HCT116 (cell line): ENCODE measurements at regions not wholly inside any gene's neighbourhood (a gene's known extent, or its start where the extent isn't known, plus 50 kb on each side); places are given as distances from the start of the nearest gene placed in this dataset.

ENCODE experiments used
- ATAC-seq: fragments of 200-7000 bp; cut with Tn5 transposase; 2 replicates; pipeline ENCODE4 v1.9.1; 2020; ENCODE audit warnings: mild to moderate bottlenecking, moderate library complexity
- BruUV-seq: library from RNA; stranded (reverse); fragments of 400-500 nt; replicated peaks from 2 replicates; lab custom pipeline; 2021; lab: Mats Ljungman, UMichigan
- CTCF ChIA-PET: fragments of 300-600 bp; sonication (Branson Sonifier 250); formaldehyde crosslinking; loops from one replicate; lab custom pipeline; 2021; ENCODE audit warnings: antibody characterized with exemption; lab: Charles Lee
- POLR2A ChIA-PET: fragments of 300-600, 350-600 bp; sonication (Branson Sonifier 250); formaldehyde crosslinking; loops from one replicate; lab custom pipeline; 2021; ENCODE audit warnings: antibody characterized with exemption; lab: Charles Lee
- RAD21 ChIA-PET, 2 experiments: fragments of 300-600 bp; sonication (Branson Sonifier 250); formaldehyde crosslinking; loops; one replicate each; lab custom pipeline; 2023; ENCODE audit warnings: low total read pairs in 2 of 2; ENCODE audit not compliant: uncharacterized antibody in 2 of 2, unreplicated experiment in 2 of 2, low non-redundant PET in 1 of 2; lab: Charles Lee
- DNase-seq: peaks from one replicate; pipeline ENCODE4 v3.0.0-alpha.2; 2010; ENCODE audit warnings: low read depth, low spot score
- H2AFZ ChIP-seq: fragments of 200-600 bp; shearing (Covaris generic), sonication (generic); 2 replicates; pipeline ENCODE4 v1.6.1; 2017; ENCODE audit warnings: low read depth, mixed run types, mixed read lengths, antibody characterized with exemption, low read length; ENCODE audit not compliant: poor library complexity, severe bottlenecking
- H3K27ac ChIP-seq: 2 replicates; pipeline ENCODE4 v1.5.1; 2012; ENCODE audit warnings: low read depth, low read length
- H3K27me3 ChIP-seq: fragments of 200-600 bp; sonication (generic); 2 replicates; pipeline ENCODE4 v1.6.1; 2016; ENCODE audit warnings: mixed run types, low read length, mixed read lengths; ENCODE audit not compliant: insufficient read depth
- H3K36me3 ChIP-seq, 2 experiments: fragments of 200-500 bp in 1 of 2; fragments of 200-600 bp in 1 of 2; sonication (Bioruptor generic) in 1 of 2; sonication (generic) in 1 of 2; 2 replicates each; pipeline versions ENCODE4 v1.5.1 to v1.6.1; 2014 to 2016; ENCODE audit warnings: low read length in 2 of 2, inconsistent platforms in 1 of 2, mixed read lengths in 1 of 2, mixed run types in 1 of 2; ENCODE audit not compliant: insufficient read depth in 2 of 2, control insufficient read depth in 1 of 2
- H3K4me1 ChIP-seq, 2 experiments: fragments of 200-600 bp in 1 of 2; sonication (generic) in 1 of 2; 2 replicates each; pipeline versions ENCODE4 v1.5.1 to v1.6.1; 2012 to 2017; ENCODE audit warnings: low read length in 2 of 2, inconsistent platforms in 1 of 2, mild to moderate bottlenecking in 1 of 2, mixed read lengths in 1 of 2, mixed run types in 1 of 2, moderate library complexity in 1 of 2; ENCODE audit not compliant: insufficient read depth in 2 of 2, control insufficient read depth in 1 of 2
- H3K4me2 ChIP-seq: fragments of 200-600 bp; sonication (generic); 2 replicates; pipeline ENCODE4 v1.6.1; 2017; ENCODE audit warnings: mixed run types, low read length, mixed read lengths
- H3K4me3 ChIP-seq, 2 experiments: fragments of 200-600 bp in 1 of 2; sonication (generic) in 1 of 2; replicated peaks in 1 of 2; 2 replicates each; pipeline ENCODE4 v1.5.1; 2011 to 2016; ENCODE audit warnings: low read length in 2 of 2, control low read depth in 1 of 2, low read depth in 1 of 2, mild to moderate bottlenecking in 1 of 2, mixed read lengths in 1 of 2, mixed run types in 1 of 2
- H3K79me2 ChIP-seq: fragments of 200-600 bp; sonication (generic); 2 replicates; pipeline ENCODE4 v1.6.1; 2017; ENCODE audit warnings: mild to moderate bottlenecking, mixed run types, low read length, moderate library complexity, mixed read lengths; ENCODE audit not compliant: insufficient read depth
- H3K9ac ChIP-seq: fragments of 200-600 bp; sonication (generic); 2 replicates; pipeline ENCODE4 v1.6.1; 2016; ENCODE audit warnings: low read length, mixed read lengths
- H3K9me2 ChIP-seq: fragments of 200-600 bp; sonication (generic), shearing (Covaris generic); 2 replicates; pipeline ENCODE4 v1.6.1; 2017; ENCODE audit warnings: mixed run types, mild to moderate bottlenecking, moderate library complexity; ENCODE audit not compliant: insufficient read depth
- H3K9me3 ChIP-seq, 2 experiments: fragments of 200-500 bp in 1 of 2; fragments of 200-600 bp in 1 of 2; sonication (Bioruptor generic) in 1 of 2; sonication (generic) in 1 of 2; 2 replicates each; pipeline ENCODE4 v1.6.1; 2014 to 2017; ENCODE audit warnings: low read length in 2 of 2, mixed read lengths in 2 of 2, inconsistent platforms in 1 of 2, low read depth in 1 of 2, mild to moderate bottlenecking in 1 of 2, mixed run types in 1 of 2, moderate library complexity in 1 of 2; ENCODE audit not compliant: control insufficient read depth in 1 of 2, insufficient read depth in 1 of 2
- H4K20me1 ChIP-seq: fragments of 200-600 bp; sonication (generic), shearing (Covaris generic); 2 replicates; pipeline ENCODE4 v1.6.1; 2017; ENCODE audit warnings: mixed run types, mild to moderate bottlenecking, moderate library complexity; ENCODE audit not compliant: insufficient read depth
- ATF3 ChIP-seq: IDR thresholded peaks from 2 replicates; pipeline ENCODE4 v1.6.1; 2012
- CBX3 ChIP-seq: IDR thresholded peaks from 2 replicates; pipeline ENCODE4 v1.6.1; 2012; ENCODE audit warnings: low read depth
- CEBPB ChIP-seq: IDR thresholded peaks from 2 replicates; pipeline ENCODE4 v1.6.1; 2012; ENCODE audit warnings: low read depth
- CTCF ChIP-seq, 3 experiments: fragments of 200-600 bp in 1 of 3; sonication (generic) in 1 of 3; IDR thresholded peaks in 2 of 3; conservative IDR thresholded peaks in 1 of 3; 2 replicates each; pipeline ENCODE4 v1.5.1; 2012 to 2017; ENCODE audit warnings: low read depth in 2 of 3, low read length in 2 of 3, antibody characterized with exemption in 1 of 3, borderline replicate concordance in 1 of 3, control low read depth in 1 of 3, mild to moderate bottlenecking in 1 of 3, mixed read lengths in 1 of 3, mixed run types in 1 of 3, moderate library complexity in 1 of 3; ENCODE audit not compliant: insufficient read depth in 1 of 3
- EGR1 ChIP-seq: IDR thresholded peaks from 2 replicates; pipeline ENCODE4 v1.6.1; 2012; ENCODE audit warnings: low read depth
- ELF1 ChIP-seq: IDR thresholded peaks from 2 replicates; pipeline ENCODE4 v1.6.1; 2012; ENCODE audit warnings: low read depth, borderline replicate concordance
- EZH2phosphoT487 ChIP-seq: fragments of 200-600 bp; IDR thresholded peaks from 2 replicates; pipeline ENCODE4 v1.6.1; 2018; ENCODE audit warnings: antibody characterized with exemption, borderline replicate concordance
- JUND ChIP-seq: IDR thresholded peaks from 2 replicates; pipeline ENCODE4 v1.6.1; 2012
- POLR2A ChIP-seq: IDR thresholded peaks from 2 replicates; pipeline ENCODE4 v1.7.0; 2011; ENCODE audit warnings: borderline replicate concordance; ENCODE audit not compliant: insufficient read depth, insufficient read length; ENCODE audit errors: extremely low read depth
- POLR2AphosphoS5 ChIP-seq: IDR thresholded peaks from 2 replicates; pipeline ENCODE4 v1.6.1; 2011; ENCODE audit warnings: mild to moderate bottlenecking, low read depth, low read length, moderate library complexity
- RAD21 ChIP-seq: IDR thresholded peaks from 2 replicates; pipeline ENCODE4 v1.6.1; 2012; ENCODE audit warnings: low read depth, mild to moderate bottlenecking
- SIN3A ChIP-seq: IDR thresholded peaks from 2 replicates; pipeline ENCODE4 v1.6.1; 2012; ENCODE audit warnings: low read depth
- SP1 ChIP-seq: IDR thresholded peaks from 2 replicates; pipeline ENCODE4 v1.6.1; 2012; ENCODE audit warnings: low read depth
- SRF ChIP-seq: IDR thresholded peaks from 2 replicates; pipeline ENCODE4 v1.6.1; 2012; ENCODE audit warnings: low read depth
- TCF7L2 ChIP-seq: IDR thresholded peaks from 2 replicates; pipeline ENCODE4 v1.7.0; 2011; ENCODE audit warnings: borderline replicate concordance, inconsistent platforms; ENCODE audit not compliant: insufficient read depth, insufficient read length; ENCODE audit errors: extremely low read depth
- YY1 ChIP-seq: IDR thresholded peaks from 2 replicates; pipeline ENCODE4 v1.6.1; 2011; ENCODE audit warnings: low read length, low read depth, moderate library complexity, mild to moderate bottlenecking; ENCODE audit not compliant: insufficient replicate concordance; ENCODE audit errors: extremely low read depth
- ZBTB33 ChIP-seq: IDR thresholded peaks from 2 replicates; pipeline ENCODE4 v1.6.1; 2011; ENCODE audit warnings: mild to moderate bottlenecking, low read length, moderate library complexity; ENCODE audit not compliant: insufficient replicate concordance; ENCODE audit errors: extremely low read depth
- ZNF274 ChIP-seq: fragments of 200-500 bp; sonication (Bioruptor generic); IDR thresholded peaks from 2 replicates; pipeline ENCODE4 v1.6.1; 2014; ENCODE audit warnings: mild to moderate bottlenecking, low read depth, low read length, inconsistent platforms
- intact Hi-C: fragments of 100-400 bp; cut with micrococcal nuclease; formaldehyde crosslinking; loops from 2 replicates; pipeline ENCODE4 v1.10.0; 2022

GRCh38 chr4:60750962-60751361 lies 449.2 kb upstream of the ADGRL3 start:
- H2AFZ ChIP-seq, result no peak overlapping the region
- no TSS peak for BruUV-seq
- no peak for ATAC-seq

More at GRCh38 chr4:60750962-60751361, 449.2 kb upstream of the ADGRL3 start:
- ChIA-PET POLR2A (no interaction called here), RAD21 (no interaction called here), CTCF (no interaction called here)
- H3K9me3 ChIP-seq, result peaks cover 3 to 28% of the 10 kb centered on the region in 2 experiments; a peak in 2 of 4 replicates
- H3K4me2 ChIP-seq, result no peak overlapping the region
- H3K4me3 ChIP-seq, result no peak overlapping the region
- no peaks in the 10 kb centered on the region for H3K4me1 ChIP-seq
- H3K36me3 ChIP-seq, result no peaks in the 10 kb centered on the region
- no peaks in the 10 kb centered on the region for H3K27me3 ChIP-seq
- H4K20me1 ChIP-seq, result no peaks in the 10 kb centered on the region
- no peaks in the 10 kb centered on the region for H3K79me2 ChIP-seq
- no peak for DNase-seq
- no peak overlapping the region for H3K27ac ChIP-seq
- TF ChIP-seq ELF1 (no peak), CBX3 (no peak), SIN3A (no peak), YY1 (no peak), ZBTB33 (no peak), CTCF (IDR thresholded peaks at IDR 0.05 in 2 of 3, conservative IDR thresholded peaks at IDR 0.05 in 1 of 3; ENCODE audit: borderline replicate concordance in 1 of 3, insufficient read depth in 1 of 3, low read depth in 2 of 3, low read length in 2 of 3) (no peak), SRF (no peak), SP1 (no peak), POLR2AphosphoS5 (no peak), ZNF274 (no peak), JUND (no peak), POLR2A (no peak), TCF7L2 (no peak), EZH2phosphoT487 (no peak), RAD21 (no peak), EGR1 (no peak), ATF3 (no peak), CEBPB (no peak)
- H3K9me2 ChIP-seq, result no peaks in the 10 kb centered on the region
- intact Hi-C loops, result no loop called here
- H3K9ac ChIP-seq, result no peak overlapping the region
